ENCODE measurements at regions not wholly inside any gene's neighbourhood (a gene's known extent, or its start where the extent isn't known, plus 50 kb on each side); places are given as distances from the start of the nearest gene placed in this dataset.
"Not testable (repeated sequence)": the region's sequence is repeated elsewhere in the genome, so short reads cannot be mapped to it uniquely, and the experiment has no call there.

GRCh38 chrX:140157611-140158010 is 192.3 kb upstream of the CXorf66 start:
- no peak for DNase-seq

- DNase-seq: no peak
Observed at GRCh38 chrX:140157143-140157542, 191.8 kb upstream of the CXorf66 start.

GRCh38 chrX:140151316-140151715 is 186.0 kb upstream of the CXorf66 start:
- DNase-seq: no peak

- no peak for DNase-seq
Observed at GRCh38 chrX:140149761-140150160, 184.4 kb upstream of the CXorf66 start.

- no peak for DNase-seq
Observed at GRCh38 chrX:140141444-140142029, 176.2 kb upstream of the CXorf66 start.

GRCh38 chrX:140138492-140138891 is 173.2 kb upstream of the CXorf66 start:
- DNase-seq: not testable (repeated sequence)

- DNase-seq: not testable (repeated sequence)
Observed at GRCh38 chrX:140138065-140138464, 172.7 kb upstream of the CXorf66 start.

GRCh38 chrX:140132937-140133336 is 167.6 kb upstream of the CXorf66 start:
- DNase-seq: no peak

- DNase-seq: no peak
Observed at GRCh38 chrX:140123446-140123845, 158.1 kb upstream of the CXorf66 start.

- not testable (repeated sequence) for DNase-seq
Observed at GRCh38 chrX:140114059-140114458, 148.7 kb upstream of the CXorf66 start.

GRCh38 chrX:140110081-140110650 is 144.8 kb upstream of the CXorf66 start:
- DNase-seq: no peak

- DNase-seq: no peak
Observed at GRCh38 chrX:140104760-140105159, 139.4 kb upstream of the CXorf66 start.

- DNase-seq: no peak
Observed at GRCh38 chrX:140099221-140099620, 133.9 kb upstream of the CXorf66 start.

GRCh38 chrX:140092121-140092520 is 126.8 kb upstream of the CXorf66 start:
- DNase-seq: no peak

- no peak for DNase-seq
Observed at GRCh38 chrX:140091125-140091886, 126.0 kb upstream of the CXorf66 start.

- DNase-seq: no peak
Observed at GRCh38 chrX:140090800-140091124, 125.4 kb upstream of the CXorf66 start.

GRCh38 chrX:140088438-140088837 is 123.1 kb upstream of the CXorf66 start:
- DNase-seq: no peak

GRCh38 chrX:140087875-140088274 is 122.6 kb upstream of the CXorf66 start:
- DNase-seq: no peak

- DNase-seq: no peak
Observed at GRCh38 chrX:140086691-140087090, 121.4 kb upstream of the CXorf66 start.

- DNase-seq: not testable (repeated sequence)
Observed at GRCh38 chrX:140074851-140075250, 109.5 kb upstream of the CXorf66 start.

GRCh38 chrX:140071037-140071436 is 105.7 kb upstream of the CXorf66 start:
- no peak for DNase-seq

GRCh38 chrX:140065961-140066662 is 100.8 kb upstream of the CXorf66 start:
- no peak for DNase-seq

GRCh38 chrX:140064993-140065392 is 99.7 kb upstream of the CXorf66 start:
- DNase-seq: no peak

- DNase-seq: peak; percentile 8
Observed at GRCh38 chrX:140057001-140057411, 91.7 kb upstream of the CXorf66 start.

Measured in NK-92 treated with Interleukin-12 subunit alpha and Interleukin-12 subunit beta, amount 100 ng/mL, for 24 hours (cell line).